ENCODE measurements at regions not wholly inside any gene's neighbourhood (a gene's known extent, or its start where the extent isn't known, plus 50 kb on each side); places are given as distances from the start of the nearest gene placed in this dataset.

GRCh38 chr5:98643569-98643968 is 129.9 kb upstream of the RGMB start:
- Histone ChIP-seq H3K36me3 (ENCODE audit: insufficient read depth, low read depth, low read length) (no peaks in the 10 kb centered on the region), H3K4me3 (ENCODE audit: low read length) (no peak overlapping the region), H3K9me3 (ENCODE audit: insufficient read depth, low read depth, low read length) (no peaks in the 10 kb centered on the region), H3K27ac (ENCODE audit: low read length) (no peak overlapping the region), H3K4me1 (ENCODE audit: insufficient read depth, low read length) (peaks cover 4% of the 10 kb centered on the region; the same call in 1 of the 2 replicates), H3K9ac (ENCODE audit: low read depth, low read length) (no peak overlapping the region), H3K27me3 (ENCODE audit: insufficient read depth, low read length) (no peaks in the 10 kb centered on the region)

- H3K27ac ChIP-seq (ENCODE audit: low read length), result no peak overlapping the region
- H3K9me3 ChIP-seq (ENCODE audit: insufficient read depth, low read depth, low read length), result no peaks in the 10 kb centered on the region
Measured at GRCh38 chr5:98651715-98652114, 121.7 kb upstream of the RGMB start.

DNA sequence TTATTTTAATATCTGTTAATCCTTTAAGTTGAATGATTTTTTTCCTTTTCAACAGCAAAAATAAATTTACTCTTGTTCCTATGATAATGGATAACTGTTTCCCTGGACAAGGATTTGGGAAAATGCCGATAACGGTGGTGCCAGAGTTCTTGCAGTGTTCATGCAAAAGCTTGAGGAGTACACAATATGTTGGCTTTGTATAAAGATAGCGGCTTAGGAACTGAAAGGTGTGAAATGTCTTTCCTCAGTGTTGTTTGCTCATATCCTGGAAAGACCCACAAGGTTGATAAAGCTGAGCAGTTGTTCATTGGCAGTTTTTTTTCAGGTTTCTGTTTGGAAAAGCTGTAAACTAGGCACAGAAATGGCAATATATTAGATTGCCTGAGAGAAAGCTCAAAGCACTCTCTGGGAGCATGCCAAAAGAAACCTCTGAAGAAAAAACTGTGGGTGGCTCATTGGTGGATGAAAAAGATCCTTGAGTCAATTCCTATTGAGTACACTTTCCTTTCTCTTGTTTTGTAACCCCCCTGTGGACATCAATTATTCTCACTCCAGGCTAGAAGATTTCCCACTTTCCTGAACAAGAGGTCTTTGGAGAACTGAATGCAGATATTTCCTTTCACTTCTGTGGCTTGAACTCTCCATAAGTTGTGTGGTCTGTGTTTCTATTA is 117.2 kb upstream of the RGMB start:
- no peaks in the 10 kb centered on the region for H3K36me3 ChIP-seq (ENCODE audit: insufficient read depth, low read depth, low read length)
- H3K9me3 ChIP-seq (ENCODE audit: insufficient read depth, low read depth, low read length), result no peaks in the 10 kb centered on the region
- no peak overlapping the region for H3K27ac ChIP-seq (ENCODE audit: low read length)
- peaks cover 4% of the 10 kb centered on the region; the same call in 1 of the 2 replicates for H3K27me3 ChIP-seq (ENCODE audit: insufficient read depth, low read length)
- H3K9ac ChIP-seq (ENCODE audit: low read depth, low read length), result no peak overlapping the region
- peaks cover 19% of the 10 kb centered on the region; the same call in 1 of the 2 replicates for H3K4me1 ChIP-seq (ENCODE audit: insufficient read depth, low read length)
- no peak overlapping the region for H3K4me3 ChIP-seq (ENCODE audit: low read length)

More at GRCh38 chr5:98651715-98652114, 121.7 kb upstream of the RGMB start:
- Histone ChIP-seq H3K36me3 (ENCODE audit: insufficient read depth, low read depth, low read length) (no peaks in the 10 kb centered on the region), H3K27me3 (ENCODE audit: insufficient read depth, low read length) (peaks cover 4% of the 10 kb centered on the region; the same call in 1 of the 2 replicates), H3K9ac (ENCODE audit: low read depth, low read length) (no peak overlapping the region), H3K4me1 (ENCODE audit: insufficient read depth, low read length) (peaks cover 5% of the 10 kb centered on the region; the same call in 1 of the 2 replicates), H3K4me3 (ENCODE audit: low read length) (no peak overlapping the region)

GRCh38 chr5:98656796-98657195 is 116.7 kb upstream of the RGMB start:
- Histone ChIP-seq H3K9me3 (ENCODE audit: insufficient read depth, low read depth, low read length) (no peaks in the 10 kb centered on the region), H3K9ac (ENCODE audit: low read depth, low read length) (no peak overlapping the region), H3K27me3 (ENCODE audit: insufficient read depth, low read length) (peaks cover 4% of the 10 kb centered on the region; the same call in 1 of the 2 replicates), H3K27ac (ENCODE audit: low read length) (no peak overlapping the region), H3K36me3 (ENCODE audit: insufficient read depth, low read depth, low read length) (no peaks in the 10 kb centered on the region), H3K4me3 (ENCODE audit: low read length) (0 out of 2 replicates have a peak overlapping the region, but pooled peaks have one; percentile 26), H3K4me1 (ENCODE audit: insufficient read depth, low read length) (peaks cover 19% of the 10 kb centered on the region; the same call in 1 of the 2 replicates)

GRCh38 chr5:98657559-98657958 is 115.9 kb upstream of the RGMB start:
- Histone ChIP-seq H3K9me3 (ENCODE audit: insufficient read depth, low read depth, low read length) (no peaks in the 10 kb centered on the region), H3K36me3 (ENCODE audit: insufficient read depth, low read depth, low read length) (no peaks in the 10 kb centered on the region), H3K4me1 (ENCODE audit: insufficient read depth, low read length) (peaks cover 19% of the 10 kb centered on the region; the same call in 1 of the 2 replicates), H3K4me3 (ENCODE audit: low read length) (no peak overlapping the region), H3K27ac (ENCODE audit: low read length) (no peak overlapping the region), H3K27me3 (ENCODE audit: insufficient read depth, low read length) (peaks cover 4% of the 10 kb centered on the region; the same call in 1 of the 2 replicates), H3K9ac (ENCODE audit: low read depth, low read length) (no peak overlapping the region)

- H3K27me3 ChIP-seq (ENCODE audit: insufficient read depth, low read length), result no peaks in the 10 kb centered on the region
- no peak overlapping the region for H3K27ac ChIP-seq (ENCODE audit: low read length)
- H3K9me3 ChIP-seq (ENCODE audit: insufficient read depth, low read depth, low read length), result no peaks in the 10 kb centered on the region
- no peak overlapping the region for H3K9ac ChIP-seq (ENCODE audit: low read depth, low read length)
- H3K36me3 ChIP-seq (ENCODE audit: insufficient read depth, low read depth, low read length), result no peaks in the 10 kb centered on the region
- H3K4me3 ChIP-seq (ENCODE audit: low read length), result no peak overlapping the region
- H3K4me1 ChIP-seq (ENCODE audit: insufficient read depth, low read length), result 0 out of 2 replicates have a peak, but pooled peaks cover 3% of the 10 kb centered on the region
Measured at GRCh38 chr5:98663521-98663920, 109.9 kb upstream of the RGMB start.

DNA sequence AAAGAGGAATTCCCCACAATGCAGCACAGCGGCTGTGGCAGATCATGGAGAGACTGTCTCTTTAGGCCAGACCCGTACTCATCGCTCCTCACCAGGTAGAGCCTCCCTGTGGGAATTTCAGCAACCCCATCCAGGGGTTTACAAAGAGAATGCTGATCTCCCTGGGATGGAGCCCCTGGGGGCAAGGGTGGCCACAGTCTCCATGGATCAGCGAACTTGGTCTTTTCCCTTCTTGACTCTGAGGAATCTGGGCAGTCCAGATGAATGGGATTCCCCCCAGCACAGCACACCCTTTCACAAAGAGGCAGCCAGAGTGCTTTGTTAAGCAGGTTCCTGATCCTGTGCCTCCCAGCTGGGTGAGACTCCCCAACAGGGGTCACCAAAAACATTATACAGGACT is 108.7 kb upstream of the RGMB start:
- Histone ChIP-seq H3K27ac (ENCODE audit: low read length) (no peak overlapping the region), H3K9me3 (ENCODE audit: insufficient read depth, low read depth, low read length) (no peaks in the 10 kb centered on the region), H3K9ac (ENCODE audit: low read depth, low read length) (no peak overlapping the region), H3K36me3 (ENCODE audit: insufficient read depth, low read depth, low read length) (no peaks in the 10 kb centered on the region), H3K4me3 (ENCODE audit: low read length) (no peak overlapping the region), H3K4me1 (ENCODE audit: insufficient read depth, low read length) (no peaks in the 10 kb centered on the region), H3K27me3 (ENCODE audit: insufficient read depth, low read length) (no peaks in the 10 kb centered on the region)

DNA sequence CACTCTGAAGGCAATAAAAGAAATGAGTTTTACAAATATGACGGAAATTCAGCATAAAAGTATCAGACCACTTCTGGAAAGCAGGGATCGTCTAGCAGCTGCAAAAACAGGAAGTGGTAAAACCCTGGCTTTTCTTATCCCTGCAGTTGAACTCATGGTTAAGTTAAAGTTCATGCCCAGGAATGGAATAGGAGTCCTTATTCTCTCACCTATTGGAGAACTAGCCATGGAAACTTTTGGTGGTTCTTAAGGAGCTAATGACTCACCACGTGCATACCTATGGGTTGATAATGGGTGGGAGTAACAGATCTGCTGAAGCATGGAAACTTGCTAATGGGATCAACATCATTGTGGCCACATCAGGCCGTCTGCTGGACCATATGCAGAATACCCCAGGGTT is 93.5 kb upstream of the RGMB start:
- Histone ChIP-seq H3K9ac (ENCODE audit: low read depth, low read length) (no peak overlapping the region), H3K9me3 (ENCODE audit: insufficient read depth, low read depth, low read length) (no peaks in the 10 kb centered on the region; the same call in none of the 2 replicates), H3K4me3 (ENCODE audit: low read length) (no peak overlapping the region), H3K36me3 (ENCODE audit: insufficient read depth, low read depth, low read length) (no peaks in the 10 kb centered on the region), H3K27me3 (ENCODE audit: insufficient read depth, low read length) (no peaks in the 10 kb centered on the region), H3K4me1 (ENCODE audit: insufficient read depth, low read length) (no peaks in the 10 kb centered on the region; the same call in 1 of the 2 replicates), H3K27ac (ENCODE audit: low read length) (no peak overlapping the region)

GRCh38 chr5:98690002-98690401 is 83.5 kb upstream of the RGMB start:
- no peaks in the 10 kb centered on the region for H3K27me3 ChIP-seq (ENCODE audit: insufficient read depth, low read length)
- H3K4me3 ChIP-seq (ENCODE audit: low read length), result no peak overlapping the region

GRCh38 chr5:98694902-98695301 is 78.6 kb upstream of the RGMB start:
- H3K27ac ChIP-seq (ENCODE audit: low read length), result no peak overlapping the region
- H3K9me3 ChIP-seq (ENCODE audit: insufficient read depth, low read depth, low read length), result peaks cover 5% of the 10 kb centered on the region; the same call in 1 of the 2 replicates
- no peaks in the 10 kb centered on the region for H3K27me3 ChIP-seq (ENCODE audit: insufficient read depth, low read length)
- H3K4me1 ChIP-seq (ENCODE audit: insufficient read depth, low read length), result no peaks in the 10 kb centered on the region
- H3K9ac ChIP-seq (ENCODE audit: low read depth, low read length), result no peak overlapping the region
- no peak overlapping the region for H3K4me3 ChIP-seq (ENCODE audit: low read length)
- H3K36me3 ChIP-seq (ENCODE audit: insufficient read depth, low read depth, low read length), result no peaks in the 10 kb centered on the region

More at GRCh38 chr5:98690002-98690401, 83.5 kb upstream of the RGMB start:
- no peak overlapping the region for H3K9ac ChIP-seq (ENCODE audit: low read depth, low read length)
- peaks cover 5% of the 10 kb centered on the region; the same call in 1 of the 2 replicates for H3K9me3 ChIP-seq (ENCODE audit: insufficient read depth, low read depth, low read length)
- H3K4me1 ChIP-seq (ENCODE audit: insufficient read depth, low read length), result no peaks in the 10 kb centered on the region
- H3K27ac ChIP-seq (ENCODE audit: low read length), result no peak overlapping the region
- H3K36me3 ChIP-seq (ENCODE audit: insufficient read depth, low read depth, low read length), result no peaks in the 10 kb centered on the region

DNA sequence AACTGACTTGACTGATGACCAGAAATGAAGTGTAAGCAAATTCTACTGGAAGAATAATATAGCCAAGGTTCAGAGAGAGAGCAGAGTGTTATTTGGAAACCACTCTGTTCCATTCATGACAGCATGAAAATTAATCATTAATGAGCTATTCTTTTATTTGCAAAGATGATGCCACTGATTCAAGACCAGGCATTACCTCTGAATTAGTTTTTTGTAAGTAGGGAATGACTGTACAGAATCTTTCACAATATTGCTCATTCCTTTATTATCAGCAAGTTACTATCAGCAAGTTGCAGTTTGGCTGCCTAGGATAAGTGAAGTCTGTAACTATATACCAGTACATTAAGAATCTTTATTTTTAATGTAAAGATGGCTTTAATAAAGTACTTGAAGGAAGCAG is 75.1 kb upstream of the RGMB start:
- no peak overlapping the region for H3K27ac ChIP-seq (ENCODE audit: low read length)
- H3K9ac ChIP-seq (ENCODE audit: low read depth, low read length), result no peak overlapping the region
- peaks cover 9% of the 10 kb centered on the region; the same call in 1 of the 2 replicates for H3K9me3 ChIP-seq (ENCODE audit: insufficient read depth, low read depth, low read length)
- no peaks in the 10 kb centered on the region for H3K4me1 ChIP-seq (ENCODE audit: insufficient read depth, low read length)
- H3K27me3 ChIP-seq (ENCODE audit: insufficient read depth, low read length), result no peaks in the 10 kb centered on the region
- H3K4me3 ChIP-seq (ENCODE audit: low read length), result no peak overlapping the region
- no peaks in the 10 kb centered on the region for H3K36me3 ChIP-seq (ENCODE audit: insufficient read depth, low read depth, low read length)

DNA sequence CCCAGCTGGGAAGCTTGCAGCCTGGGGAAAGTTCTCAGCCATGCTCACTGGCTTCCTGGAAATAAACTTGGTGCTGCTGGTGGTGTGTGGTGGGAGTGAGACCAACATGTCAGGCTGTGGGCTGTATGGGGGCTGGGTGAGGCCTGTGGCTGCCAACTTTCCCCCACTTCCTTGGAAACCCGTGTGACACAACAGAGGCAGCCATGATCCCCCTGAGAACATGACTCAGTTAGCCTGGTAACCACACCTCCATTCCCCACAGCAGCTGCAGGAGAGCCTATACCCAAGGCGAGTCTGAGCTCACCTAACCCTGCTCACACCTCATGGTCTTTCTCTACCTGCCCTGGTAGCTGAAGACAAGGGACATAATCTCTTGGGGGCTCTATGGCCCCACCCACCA is 72.7 kb upstream of the RGMB start:
- Histone ChIP-seq H3K9me3 (ENCODE audit: insufficient read depth, low read depth, low read length) (peaks cover 9% of the 10 kb centered on the region; the same call in 1 of the 2 replicates), H3K9ac (ENCODE audit: low read depth, low read length) (no peak overlapping the region), H3K27ac (ENCODE audit: low read length) (no peak overlapping the region), H3K4me3 (ENCODE audit: low read length) (no peak overlapping the region), H3K4me1 (ENCODE audit: insufficient read depth, low read length) (no peaks in the 10 kb centered on the region), H3K36me3 (ENCODE audit: insufficient read depth, low read depth, low read length) (no peaks in the 10 kb centered on the region), H3K27me3 (ENCODE audit: insufficient read depth, low read length) (no peaks in the 10 kb centered on the region)
